Body of pancreas (tissue), 4 donors: ENCODE measurements at regions not wholly inside any gene's neighbourhood (a gene's known extent, or its start where the extent isn't known, plus 50 kb on each side); places are given as distances from the start of the nearest gene placed in this dataset.

ENCODE experiments used
- CTCF ChIP-seq, 7 experiments: fragments of 450-650 bp in 4 of 7; fragments of 200-600 bp in 3 of 7; sonication (generic) in 3 of 7; IDR thresholded peaks; one replicate each; pipeline ENCODE4 v1.5.1; 2016 to 2019; ENCODE audit warnings: antibody characterized with exemption in 7 of 7
- POLR2A ChIP-seq, 3 donors: fragments of 450-650 bp; IDR thresholded peaks; one replicate each; pipeline ENCODE4 v1.6.1; 2016; ENCODE audit warnings: antibody characterized with exemption in 3 of 3, mild to moderate bottlenecking in 2 of 3

- TF ChIP-seq CTCF (IDR thresholded peaks at IDR 0.05) (no peak), POLR2A (IDR thresholded peaks at IDR 0.05) (no peak)
Measured at GRCh38 chr1:121569428-121569827, 384.7 kb downstream of the SRGAP2C start.
